ENCODE measurements at regions not wholly inside any gene's neighbourhood (a gene's known extent, or its start where the extent isn't known, plus 50 kb on each side); places are given as distances from the start of the nearest gene placed in this dataset.

- Histone ChIP-seq H3K9me3 (ENCODE audit: control insufficient read depth, low read depth, low read length) (no peaks in the 10 kb centered on the region), H3K4me1 (ENCODE audit: control insufficient read depth, insufficient read depth, low read length) (no peaks in the 10 kb centered on the region), H3K4me3 (ENCODE audit: low read length) (no peak overlapping the region), H3K27me3 (ENCODE audit: control insufficient read depth, insufficient read depth, low read length) (no peaks in the 10 kb centered on the region), H3K36me3 (ENCODE audit: control insufficient read depth, insufficient read depth, low read length) (no peaks in the 10 kb centered on the region), H3K27ac (ENCODE audit: low read length) (no peak overlapping the region)
- no peak for DNase-seq
- WGBS (ENCODE audit: insufficient coverage, low lambda C conversion rate), result no CpG with 5 or more reads among the region's 7 CpGs
Observed at GRCh38 chr6:10305790-10306415, 109.0 kb downstream of the TFAP2A start.

- H3K27ac ChIP-seq (ENCODE audit: low read length), result no peak overlapping the region
- WGBS (ENCODE audit: insufficient coverage, low lambda C conversion rate), result 80% methylated on average over 1 of the region's 7 CpGs
- H3K4me1 ChIP-seq (ENCODE audit: control insufficient read depth, insufficient read depth, low read length), result no peaks in the 10 kb centered on the region
- no peaks in the 10 kb centered on the region for H3K9me3 ChIP-seq (ENCODE audit: control insufficient read depth, low read depth, low read length)
- H3K36me3 ChIP-seq (ENCODE audit: control insufficient read depth, insufficient read depth, low read length), result no peaks in the 10 kb centered on the region
- no peak for DNase-seq
- H3K4me3 ChIP-seq (ENCODE audit: low read length), result no peak overlapping the region
- H3K27me3 ChIP-seq (ENCODE audit: control insufficient read depth, insufficient read depth, low read length), result no peaks in the 10 kb centered on the region
Observed at GRCh38 chr6:10303608-10304506, 111.0 kb downstream of the TFAP2A start.

GRCh38 chr6:10302566-10303235, 112.2 kb downstream of the TFAP2A start:
- 100% methylated on average over 1 of the region's 6 CpGs for WGBS (ENCODE audit: insufficient coverage, low lambda C conversion rate)
- no peaks in the 10 kb centered on the region for H3K4me1 ChIP-seq (ENCODE audit: control insufficient read depth, insufficient read depth, low read length)
- H3K4me3 ChIP-seq (ENCODE audit: low read length), result no peak overlapping the region
- H3K27me3 ChIP-seq (ENCODE audit: control insufficient read depth, insufficient read depth, low read length), result no peaks in the 10 kb centered on the region
- no peak overlapping the region for H3K27ac ChIP-seq (ENCODE audit: low read length)
- no peaks in the 10 kb centered on the region for H3K9me3 ChIP-seq (ENCODE audit: control insufficient read depth, low read depth, low read length)
- DNase-seq, result no peak
- no peaks in the 10 kb centered on the region for H3K36me3 ChIP-seq (ENCODE audit: control insufficient read depth, insufficient read depth, low read length)

- WGBS (ENCODE audit: insufficient coverage, low lambda C conversion rate), result no CpG with 5 or more reads among the region's 2 CpGs
- no peak for DNase-seq
- H3K4me1 ChIP-seq (ENCODE audit: control insufficient read depth, insufficient read depth, low read length), result no peaks in the 10 kb centered on the region
- H3K27me3 ChIP-seq (ENCODE audit: control insufficient read depth, insufficient read depth, low read length), result no peaks in the 10 kb centered on the region
- H3K27ac ChIP-seq (ENCODE audit: low read length), result no peak overlapping the region
- H3K36me3 ChIP-seq (ENCODE audit: control insufficient read depth, insufficient read depth, low read length), result no peaks in the 10 kb centered on the region
- no peak overlapping the region for H3K4me3 ChIP-seq (ENCODE audit: low read length)
- H3K9me3 ChIP-seq (ENCODE audit: control insufficient read depth, low read depth, low read length), result no peaks in the 10 kb centered on the region
Observed at GRCh38 chr6:10300071-10300470, 114.8 kb downstream of the TFAP2A start.

- no peak overlapping the region for H3K27ac ChIP-seq (ENCODE audit: low read length)
- DNase-seq, result no peak
- H3K9me3 ChIP-seq (ENCODE audit: control insufficient read depth, low read depth, low read length), result no peaks in the 10 kb centered on the region
- WGBS (ENCODE audit: insufficient coverage, low lambda C conversion rate), result 100% methylated on average over 1 of the region's 4 CpGs
- no peak overlapping the region for H3K4me3 ChIP-seq (ENCODE audit: low read length)
- H3K36me3 ChIP-seq (ENCODE audit: control insufficient read depth, insufficient read depth, low read length), result no peaks in the 10 kb centered on the region
- no peaks in the 10 kb centered on the region for H3K4me1 ChIP-seq (ENCODE audit: control insufficient read depth, insufficient read depth, low read length)
- no peaks in the 10 kb centered on the region for H3K27me3 ChIP-seq (ENCODE audit: control insufficient read depth, insufficient read depth, low read length)
Observed at GRCh38 chr6:10297832-10298231, 117.0 kb downstream of the TFAP2A start.

GRCh38 chr6:10278746-10279145, 136.1 kb downstream of the TFAP2A start:
- Histone ChIP-seq H3K27me3 (ENCODE audit: control insufficient read depth, insufficient read depth, low read length) (no peaks in the 10 kb centered on the region), H3K27ac (ENCODE audit: low read length) (no peak overlapping the region), H3K9me3 (ENCODE audit: control insufficient read depth, low read depth, low read length) (no peaks in the 10 kb centered on the region), H3K4me1 (ENCODE audit: control insufficient read depth, insufficient read depth, low read length) (no peaks in the 10 kb centered on the region), H3K36me3 (ENCODE audit: control insufficient read depth, insufficient read depth, low read length) (no peaks in the 10 kb centered on the region), H3K4me3 (ENCODE audit: low read length) (no peak overlapping the region)
- no peak for DNase-seq

- WGBS (ENCODE audit: insufficient coverage, low lambda C conversion rate), result 14% methylated on average over 2 of the region's 3 CpGs
Observed at GRCh38 chr6:10276660-10277287, 138.1 kb downstream of the TFAP2A start.

GRCh38 chr6:10276106-10276505, 138.8 kb downstream of the TFAP2A start:
- no peak for DNase-seq
- Histone ChIP-seq H3K27me3 (ENCODE audit: control insufficient read depth, insufficient read depth, low read length) (no peaks in the 10 kb centered on the region), H3K27ac (ENCODE audit: low read length) (no peak overlapping the region), H3K36me3 (ENCODE audit: control insufficient read depth, insufficient read depth, low read length) (no peaks in the 10 kb centered on the region), H3K4me1 (ENCODE audit: control insufficient read depth, insufficient read depth, low read length) (no peaks in the 10 kb centered on the region), H3K9me3 (ENCODE audit: control insufficient read depth, low read depth, low read length) (no peaks in the 10 kb centered on the region), H3K4me3 (ENCODE audit: low read length) (no peak overlapping the region)
- WGBS (ENCODE audit: insufficient coverage, low lambda C conversion rate), result no CpG with 5 or more reads among the region's 2 CpGs

More at GRCh38 chr6:10276660-10277287, 138.1 kb downstream of the TFAP2A start:
- Histone ChIP-seq H3K27me3 (ENCODE audit: control insufficient read depth, insufficient read depth, low read length) (no peaks in the 10 kb centered on the region), H3K4me3 (ENCODE audit: low read length) (no peak overlapping the region), H3K36me3 (ENCODE audit: control insufficient read depth, insufficient read depth, low read length) (no peaks in the 10 kb centered on the region), H3K27ac (ENCODE audit: low read length) (no peak overlapping the region), H3K9me3 (ENCODE audit: control insufficient read depth, low read depth, low read length) (no peaks in the 10 kb centered on the region), H3K4me1 (ENCODE audit: control insufficient read depth, insufficient read depth, low read length) (no peaks in the 10 kb centered on the region)
- no peak for DNase-seq

- no peaks in the 10 kb centered on the region for H3K9me3 ChIP-seq (ENCODE audit: control insufficient read depth, low read depth, low read length)
- WGBS (ENCODE audit: insufficient coverage, low lambda C conversion rate), result 100% methylated on average over 2 of the region's 2 CpGs
Observed at GRCh38 chr6:10272591-10272990, 142.3 kb downstream of the TFAP2A start.

GRCh38 chr6:10271982-10272381, 142.9 kb downstream of the TFAP2A start:
- DNase-seq, result no peak
- H3K27me3 ChIP-seq (ENCODE audit: control insufficient read depth, insufficient read depth, low read length), result peaks cover 21% of the 10 kb centered on the region
- no CpG with 5 or more reads among the region's 1 CpG for WGBS (ENCODE audit: insufficient coverage, low lambda C conversion rate)
- H3K27ac ChIP-seq (ENCODE audit: low read length), result no peak overlapping the region
- H3K36me3 ChIP-seq (ENCODE audit: control insufficient read depth, insufficient read depth, low read length), result no peaks in the 10 kb centered on the region
- H3K4me3 ChIP-seq (ENCODE audit: low read length), result no peak overlapping the region
- H3K4me1 ChIP-seq (ENCODE audit: control insufficient read depth, insufficient read depth, low read length), result no peaks in the 10 kb centered on the region
- no peaks in the 10 kb centered on the region for H3K9me3 ChIP-seq (ENCODE audit: control insufficient read depth, low read depth, low read length)

More at GRCh38 chr6:10272591-10272990, 142.3 kb downstream of the TFAP2A start:
- H3K27ac ChIP-seq (ENCODE audit: low read length), result no peak overlapping the region
- no peak for DNase-seq
- H3K27me3 ChIP-seq (ENCODE audit: control insufficient read depth, insufficient read depth, low read length), result peaks cover 21% of the 10 kb centered on the region
- H3K36me3 ChIP-seq (ENCODE audit: control insufficient read depth, insufficient read depth, low read length), result no peaks in the 10 kb centered on the region
- H3K4me1 ChIP-seq (ENCODE audit: control insufficient read depth, insufficient read depth, low read length), result no peaks in the 10 kb centered on the region
- no peak overlapping the region for H3K4me3 ChIP-seq (ENCODE audit: low read length)
